ENCODE measurements at regions not wholly inside any gene's neighbourhood (a gene's known extent, or its start where the extent isn't known, plus 50 kb on each side); places are given as distances from the start of the nearest gene placed in this dataset.

DNA sequence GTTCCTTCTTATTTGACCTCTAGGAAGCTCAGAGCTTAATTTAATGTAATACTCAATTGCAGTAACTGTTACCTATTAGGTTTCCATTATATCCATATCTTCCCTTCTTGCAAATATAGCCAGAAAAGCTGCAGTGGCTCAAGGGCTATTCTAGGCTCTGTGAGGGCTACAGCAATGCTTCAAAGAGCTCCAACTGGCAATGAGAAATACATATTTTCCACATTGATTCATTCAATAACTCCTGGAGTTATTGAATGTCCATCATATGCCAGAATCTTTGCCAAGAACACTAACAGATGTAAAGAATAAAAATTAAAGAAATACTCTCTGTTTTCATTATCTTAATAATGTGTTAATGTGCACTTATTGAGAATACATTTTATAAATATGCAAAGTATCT lies 396.9 kb upstream of the PAPPA start:
- Histone ChIP-seq H3K4me1 (no peaks in the 10 kb centered on the region), H3K27me3 (no peaks in the 10 kb centered on the region), H3K36me3 (no peaks in the 10 kb centered on the region), H3K4me3 (no peak overlapping the region), H3K27ac (no peak overlapping the region), H3K9me3 (no peaks in the 10 kb centered on the region)
- TF ChIP-seq EP300 (IDR thresholded peaks at IDR 0.05) = no peak
- no peak for TF ChIP-seq POLR2A (IDR thresholded peaks at IDR 0.05)
- TF ChIP-seq, protein P1, sequence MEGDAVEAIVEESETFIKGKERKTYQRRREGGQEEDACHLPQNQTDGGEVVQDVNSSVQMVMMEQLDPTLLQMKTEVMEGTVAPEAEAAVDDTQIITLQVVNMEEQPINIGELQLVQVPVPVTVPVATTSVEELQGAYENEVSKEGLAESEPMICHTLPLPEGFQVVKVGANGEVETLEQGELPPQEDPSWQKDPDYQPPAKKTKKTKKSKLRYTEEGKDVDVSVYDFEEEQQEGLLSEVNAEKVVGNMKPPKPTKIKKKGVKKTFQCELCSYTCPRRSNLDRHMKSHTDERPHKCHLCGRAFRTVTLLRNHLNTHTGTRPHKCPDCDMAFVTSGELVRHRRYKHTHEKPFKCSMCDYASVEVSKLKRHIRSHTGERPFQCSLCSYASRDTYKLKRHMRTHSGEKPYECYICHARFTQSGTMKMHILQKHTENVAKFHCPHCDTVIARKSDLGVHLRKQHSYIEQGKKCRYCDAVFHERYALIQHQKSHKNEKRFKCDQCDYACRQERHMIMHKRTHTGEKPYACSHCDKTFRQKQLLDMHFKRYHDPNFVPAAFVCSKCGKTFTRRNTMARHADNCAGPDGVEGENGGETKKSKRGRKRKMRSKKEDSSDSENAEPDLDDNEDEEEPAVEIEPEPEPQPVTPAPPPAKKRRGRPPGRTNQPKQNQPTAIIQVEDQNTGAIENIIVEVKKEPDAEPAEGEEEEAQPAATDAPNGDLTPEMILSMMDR (IDR thresholded peaks at IDR 0.05) = no peak
- DNase-seq (ENCODE audit: low spot score in 2 of 2) = no peak

DNA sequence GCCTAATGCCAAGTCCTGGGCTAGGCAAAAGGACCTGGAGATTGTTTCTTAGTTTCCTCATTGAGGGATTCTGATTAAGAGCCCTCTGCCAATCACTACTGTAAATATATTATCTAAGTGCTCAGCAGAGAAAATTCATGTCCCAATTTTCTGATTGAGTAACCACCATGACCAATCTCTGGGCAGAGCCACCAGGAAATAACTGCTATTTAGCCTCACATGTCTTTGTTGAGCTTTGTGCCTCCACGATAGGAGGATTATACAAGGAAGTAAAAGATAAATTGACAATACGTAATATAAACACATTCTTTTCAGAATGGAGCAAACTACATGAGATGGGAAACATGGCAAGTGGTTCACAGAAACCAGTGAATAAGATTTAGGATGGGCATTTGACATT lies 396.1 kb upstream of the PAPPA start:
- H3K9me3 ChIP-seq = no peaks in the 10 kb centered on the region
- no peaks in the 10 kb centered on the region for H3K27me3 ChIP-seq
- H3K36me3 ChIP-seq = no peaks in the 10 kb centered on the region
- no peak overlapping the region for H3K4me3 ChIP-seq
- 89 to 92% methylated on average over 2 of the region's 2 CpGs for WGBS, 2 donors
- TF ChIP-seq, protein P1 (IDR thresholded peaks at IDR 0.05) = no peak
- TF ChIP-seq EP300 (IDR thresholded peaks at IDR 0.05) (no peak), POLR2A (IDR thresholded peaks at IDR 0.05) (no peak)
- no peaks in the 10 kb centered on the region for H3K4me1 ChIP-seq
- H3K27ac ChIP-seq = no peak overlapping the region
- DNase-seq (ENCODE audit: low spot score in 2 of 2) = no peak

DNA sequence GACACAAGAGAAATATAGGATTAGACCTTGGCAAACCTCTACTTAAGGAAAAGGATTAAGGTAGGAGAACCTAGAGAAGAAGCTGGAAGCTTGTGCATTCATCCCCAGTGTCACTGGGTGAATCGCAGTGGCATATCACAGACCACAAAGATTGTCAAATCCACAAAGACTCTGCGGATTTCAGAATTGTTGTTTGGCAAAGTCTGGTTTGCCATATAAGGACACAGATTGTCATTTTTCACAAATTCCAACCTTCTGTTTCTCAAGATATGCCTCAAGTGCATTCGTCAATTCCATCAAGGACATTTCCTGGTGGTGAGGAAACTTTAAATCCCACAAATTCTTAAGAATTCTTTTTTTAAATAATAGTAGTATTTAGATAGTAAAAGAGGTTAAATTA lies 395.1 kb upstream of the PAPPA start:
- no peak overlapping the region for H3K4me3 ChIP-seq
- TF ChIP-seq POLR2A (IDR thresholded peaks at IDR 0.05) (no peak), EP300 (IDR thresholded peaks at IDR 0.05) (no peak)
- TF ChIP-seq, protein P1 (IDR thresholded peaks at IDR 0.05) = no peak
- H3K4me1 ChIP-seq = no peaks in the 10 kb centered on the region
- 77 to 80% methylated on average over 3 of the region's 3 CpGs for WGBS, 2 donors
- H3K27ac ChIP-seq = no peak overlapping the region
- H3K9me3 ChIP-seq = no peaks in the 10 kb centered on the region
- no peaks in the 10 kb centered on the region for H3K36me3 ChIP-seq
- DNase-seq (ENCODE audit: low spot score in 2 of 2) = no peak
- no peaks in the 10 kb centered on the region for H3K27me3 ChIP-seq

DNA sequence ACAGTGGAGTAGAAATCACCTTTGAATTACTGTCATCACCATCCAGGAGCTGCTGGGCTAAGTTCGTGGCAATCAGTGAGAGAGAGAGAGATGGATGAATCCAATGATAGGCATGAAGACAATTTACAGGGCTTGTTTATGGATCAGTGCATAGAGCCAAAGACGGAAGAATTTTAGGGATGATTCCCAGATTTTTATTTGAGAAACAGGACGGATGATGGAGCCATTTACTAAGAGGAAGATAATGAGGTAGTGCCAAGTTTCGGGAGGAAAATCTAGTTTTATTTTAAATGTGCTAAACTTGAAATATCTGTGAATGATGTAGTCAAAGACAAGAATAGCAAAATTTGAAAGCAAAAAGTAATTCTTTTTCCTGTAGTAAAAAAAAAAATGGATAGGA lies 394.2 kb upstream of the PAPPA start:
- no peak for DNase-seq (ENCODE audit: low spot score in 2 of 2)
- TF ChIP-seq POLR2A (IDR thresholded peaks at IDR 0.05) (no peak), EP300 (IDR thresholded peaks at IDR 0.05) (no peak)
- TF ChIP-seq, protein P1 (IDR thresholded peaks at IDR 0.05) = no peak
- Histone ChIP-seq H3K27me3 (no peaks in the 10 kb centered on the region), H3K27ac (no peak overlapping the region), H3K9me3 (no peaks in the 10 kb centered on the region), H3K4me1 (peaks cover 0 to 6% (median 3%) of the 10 kb centered on the region in 4 donors), H3K36me3 (no peaks in the 10 kb centered on the region), H3K4me3 (no peak overlapping the region)
- WGBS, 2 donors = 74 to 79% methylated on average over 4 of the region's 4 CpGs

DNA sequence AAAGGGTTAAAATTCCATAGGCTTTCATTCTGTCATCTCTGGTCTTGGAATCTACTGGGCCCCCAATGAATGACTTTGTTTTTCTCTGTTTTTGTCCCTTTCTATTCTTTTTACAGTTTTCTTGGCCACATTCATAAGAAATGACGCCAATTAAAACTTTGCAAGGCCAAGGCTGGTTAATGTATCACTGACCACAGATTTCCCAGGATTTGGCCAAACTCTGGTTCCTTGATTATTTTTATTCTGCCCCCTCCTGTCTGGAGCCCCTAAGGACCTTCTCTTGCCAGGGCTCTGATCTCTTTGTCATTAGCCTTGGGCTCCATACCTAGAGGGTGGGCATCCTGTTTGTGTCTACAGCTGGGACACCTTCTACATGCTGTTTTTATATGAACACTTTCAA lies 388.9 kb upstream of the PAPPA start:
- no peaks in the 10 kb centered on the region for H3K27me3 ChIP-seq
- no peak overlapping the region for H3K4me3 ChIP-seq
- no peaks in the 10 kb centered on the region for H3K36me3 ChIP-seq
- H3K27ac ChIP-seq = peak overlapping the region in 2 of 4 donors; percentile 7 to 54
- H3K9me3 ChIP-seq = no peaks in the 10 kb centered on the region
- TF ChIP-seq, protein P1 (IDR thresholded peaks at IDR 0.05) = no peak
- TF ChIP-seq EP300 (IDR thresholded peaks at IDR 0.05) (no peak), POLR2A (IDR thresholded peaks at IDR 0.05) (no peak)
- 48 to 49% methylated on average over 1 of the region's 1 CpG for WGBS, 2 donors
- peaks cover 0 to 12% (median 3%) of the 10 kb centered on the region in 4 donors for H3K4me1 ChIP-seq
- DNase-seq (ENCODE audit: low spot score in 2 of 2) = no peak

Measured in tibial nerve (tissue), 4 donors.